D721Med (cell line): ENCODE measurements at regions not wholly inside any gene's neighbourhood (a gene's known extent, or its start where the extent isn't known, plus 50 kb on each side); places are given as distances from the start of the nearest gene placed in this dataset.

Source experiments
- DNase-seq: peaks from one replicate; pipeline ENCODE4 v3.0.0; 2011; ENCODE audit warnings: low spot score; ENCODE audit not compliant: insufficient read length
- FAIRE-seq: peaks from 2 replicates; lab custom pipeline; 2011; peaks lifted over from hg19 to GRCh38; lab: Jason Lieb, UNC
- TF ChIP-seq, protein P1 (sequence below): IDR thresholded peaks from 2 replicates; pipeline ENCODE4 v1.5.1; 2012; ENCODE audit warnings: mild to moderate bottlenecking, control low read depth; ENCODE audit not compliant: insufficient read depth; ENCODE audit errors: missing control alignments

- FAIRE-seq (no peak), DNase-seq (peak; percentile 34)
- TF ChIP-seq, protein P1, sequence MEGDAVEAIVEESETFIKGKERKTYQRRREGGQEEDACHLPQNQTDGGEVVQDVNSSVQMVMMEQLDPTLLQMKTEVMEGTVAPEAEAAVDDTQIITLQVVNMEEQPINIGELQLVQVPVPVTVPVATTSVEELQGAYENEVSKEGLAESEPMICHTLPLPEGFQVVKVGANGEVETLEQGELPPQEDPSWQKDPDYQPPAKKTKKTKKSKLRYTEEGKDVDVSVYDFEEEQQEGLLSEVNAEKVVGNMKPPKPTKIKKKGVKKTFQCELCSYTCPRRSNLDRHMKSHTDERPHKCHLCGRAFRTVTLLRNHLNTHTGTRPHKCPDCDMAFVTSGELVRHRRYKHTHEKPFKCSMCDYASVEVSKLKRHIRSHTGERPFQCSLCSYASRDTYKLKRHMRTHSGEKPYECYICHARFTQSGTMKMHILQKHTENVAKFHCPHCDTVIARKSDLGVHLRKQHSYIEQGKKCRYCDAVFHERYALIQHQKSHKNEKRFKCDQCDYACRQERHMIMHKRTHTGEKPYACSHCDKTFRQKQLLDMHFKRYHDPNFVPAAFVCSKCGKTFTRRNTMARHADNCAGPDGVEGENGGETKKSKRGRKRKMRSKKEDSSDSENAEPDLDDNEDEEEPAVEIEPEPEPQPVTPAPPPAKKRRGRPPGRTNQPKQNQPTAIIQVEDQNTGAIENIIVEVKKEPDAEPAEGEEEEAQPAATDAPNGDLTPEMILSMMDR = peak; percentile 70
These were observed 216.3 kb downstream of the C1D start for GRCh38 chr2:67846370-67847070.

DNA sequence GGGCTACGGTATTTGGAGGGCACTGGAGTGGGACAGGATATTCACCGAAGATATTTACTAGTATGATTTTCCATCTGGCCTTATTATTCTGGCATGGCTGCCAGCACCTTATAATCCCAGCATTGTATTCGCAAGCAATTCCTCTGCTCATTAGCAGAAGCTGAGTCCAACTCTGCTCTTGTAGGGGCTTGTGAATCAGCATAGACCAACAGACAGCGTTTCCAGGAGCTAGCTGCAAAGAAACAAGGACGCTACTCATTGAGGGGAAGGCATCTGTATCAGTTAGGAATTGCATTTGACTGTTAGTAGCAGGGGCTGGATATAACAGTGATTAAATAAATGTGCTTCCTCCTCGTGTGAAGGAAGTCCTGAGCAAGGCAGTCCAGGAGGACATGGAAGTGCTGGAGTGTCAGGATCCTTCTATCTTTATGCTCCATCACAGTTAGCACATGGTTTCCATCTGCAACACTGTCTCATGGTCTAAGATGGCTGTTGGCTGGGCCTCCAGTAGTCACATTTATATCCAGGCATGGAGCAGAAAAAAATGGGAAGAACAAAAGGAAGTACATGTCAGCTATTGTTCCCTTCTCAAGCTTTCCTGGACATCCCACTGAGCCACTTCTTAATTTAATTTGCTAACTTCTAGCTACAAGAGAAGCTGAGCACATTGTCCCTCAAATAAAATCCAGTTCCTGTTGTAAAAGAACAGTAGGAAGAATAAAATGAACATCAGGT, 214.1 kb downstream of the C1D start:
- no peak for DNase-seq
- TF ChIP-seq, protein P1 = no peak
- no peak for FAIRE-seq

DNA sequence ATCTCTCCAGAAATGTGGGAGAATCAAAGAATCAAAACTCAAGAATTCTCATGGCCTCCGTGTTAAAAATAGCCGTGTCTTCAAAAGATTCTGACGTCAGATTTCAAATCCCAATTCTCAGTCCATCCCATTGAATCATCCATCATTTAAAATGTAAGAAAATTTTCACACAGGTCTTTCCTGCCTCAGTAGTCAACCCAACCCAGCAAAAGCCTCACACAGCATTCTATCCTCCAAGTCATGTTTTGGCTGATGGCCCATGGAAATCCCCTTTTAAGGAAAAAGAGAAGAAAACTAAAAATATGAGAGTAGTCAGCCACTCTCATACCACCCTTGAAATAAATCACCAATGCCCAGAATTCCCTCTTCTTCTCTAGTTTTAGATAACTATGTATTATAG, 211.8 kb downstream of the C1D start:
- DNase-seq = no peak
- TF ChIP-seq, protein P1 = no peak
- no peak for FAIRE-seq

- DNase-seq = no peak
- TF ChIP-seq, protein P1 = no peak
- no peak for FAIRE-seq
These were observed 210.6 kb downstream of the C1D start for GRCh38 chr2:67851956-67852824.

- TF ChIP-seq, protein P1 = no peak
- no peak for FAIRE-seq
- DNase-seq = no peak
These were observed 208.6 kb downstream of the C1D start for GRCh38 chr2:67854103-67854743.

DNA sequence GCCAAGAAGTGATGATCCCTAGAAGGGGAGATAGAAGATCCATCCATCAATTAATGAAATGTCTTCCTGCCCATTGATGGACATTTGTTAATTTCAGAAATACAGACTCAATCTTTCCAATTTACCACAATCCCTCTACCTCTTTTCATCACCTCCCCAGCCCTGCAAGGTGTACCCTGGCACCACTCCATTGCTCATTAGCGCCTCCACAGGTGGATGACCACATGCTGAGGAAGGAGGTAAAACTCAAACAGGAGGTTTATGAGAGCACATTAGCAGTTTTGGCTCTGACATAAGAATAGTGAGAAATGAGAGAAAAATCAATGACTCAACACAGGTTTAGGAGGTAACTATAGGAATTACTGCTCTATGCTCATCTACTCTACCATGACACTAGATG, 208.0 kb downstream of the C1D start:
- FAIRE-seq (no peak), DNase-seq (no peak)
- TF ChIP-seq, protein P1 = no peak
